GM23338 (cell line): ENCODE measurements at regions not wholly inside any gene's neighbourhood (a gene's known extent, or its start where the extent isn't known, plus 50 kb on each side); places are given as distances from the start of the nearest gene placed in this dataset.

Experiments used
- CTCF ChIP-seq, 2 experiments: fragments of 200-600 bp in 1 of 2; sonication (generic) in 1 of 2; conservative IDR thresholded peaks; 2 replicates each; pipeline versions ENCODE4 v1.5.1 to v1.6.1; 2016 to 2017; ENCODE audit warnings: antibody characterized with exemption in 2 of 2, low read depth in 2 of 2, mild to moderate bottlenecking in 2 of 2, moderate library complexity in 1 of 2
- EZH2 ChIP-seq: fragments of 200-600 bp; sonication (generic); IDR thresholded peaks from one replicate; pipeline ENCODE4 v1.8.0; 2017; ENCODE audit warnings: antibody characterized with exemption, mild to moderate bottlenecking, low read depth; ENCODE audit not compliant: unreplicated experiment
- EZH2phosphoT487 ChIP-seq: fragments of 200-600 bp; sonication (generic); IDR thresholded peaks from one replicate; pipeline ENCODE4 v1.8.1; 2018; ENCODE audit warnings: antibody characterized with exemption; ENCODE audit not compliant: unreplicated experiment
- JUNB ChIP-seq: IDR thresholded peaks from one replicate; pipeline ENCODE4 v1.6.1; 2016; ENCODE audit warnings: antibody characterized with exemption; ENCODE audit not compliant: unreplicated experiment
- POLR2AphosphoS5 ChIP-seq: IDR thresholded peaks from 2 replicates; pipeline ENCODE4 v1.6.1; 2016; ENCODE audit warnings: antibody characterized with exemption, low read depth

- no peak for TF ChIP-seq CTCF (conservative IDR thresholded peaks at IDR 0.05; ENCODE audit: low read depth in 2 of 2)
- TF ChIP-seq EZH2, result no peak
- no peak for TF ChIP-seq EZH2phosphoT487
- TF ChIP-seq POLR2AphosphoS5, result no peak
- no peak for TF ChIP-seq JUNB
These were observed 253.7 kb upstream of the ANXA10 start for GRCh38 chr4:167838686-167839085.
